Upper lobe of left lung (tissue), 4 donors: ENCODE measurements at regions not wholly inside any gene's neighbourhood (a gene's known extent, or its start where the extent isn't known, plus 50 kb on each side); places are given as distances from the start of the nearest gene placed in this dataset.

Experiments
- CTCF ChIP-seq, 6 experiments: fragments of 450-650 bp in 4 of 6; fragments of 200-600 bp in 2 of 6; sonication (generic) in 2 of 6; IDR thresholded peaks; one replicate each; pipeline ENCODE4 v1.5.1; 2016 to 2019; ENCODE audit warnings: antibody characterized with exemption in 6 of 6
- EP300 ChIP-seq, 4 donors: sonication (generic); formaldehyde crosslinking; IDR thresholded peaks; one replicate each; pipeline ENCODE4 v1.5.1; 2017; ENCODE audit warnings: antibody characterized with exemption in 4 of 4, control low read depth in 2 of 4
- POLR2A ChIP-seq, 4 donors: fragments of 450-650 bp; IDR thresholded peaks; one replicate each; pipeline ENCODE4 v1.5.1; 2016 to 2017; ENCODE audit warnings: antibody characterized with exemption in 4 of 4, mild to moderate bottlenecking in 2 of 4
- POLR2AphosphoS5 ChIP-seq, 2 donors: sonication (generic); formaldehyde crosslinking; IDR thresholded peaks; one replicate each; pipeline ENCODE4 v1.5.1; 2017; ENCODE audit warnings: antibody characterized with exemption in 2 of 2

- TF ChIP-seq POLR2AphosphoS5 (IDR thresholded peaks at IDR 0.05) (no peak), CTCF (IDR thresholded peaks at IDR 0.05) (no peak), POLR2A (IDR thresholded peaks at IDR 0.05) (no peak), EP300 (IDR thresholded peaks at IDR 0.05) (no peak)
These were observed 96.8 kb downstream of the SNRPN start for GRCh38 chr15:25051399-25052154.
